ENCODE measurements at regions not wholly inside any gene's neighbourhood (a gene's known extent, or its start where the extent isn't known, plus 50 kb on each side); places are given as distances from the start of the nearest gene placed in this dataset.

GRCh38 chr11:45021692-45022141 lies 71.0 kb upstream of the TP53I11 start:
- no peak for TF ChIP-seq CTCF (IDR thresholded peaks at IDR 0.05)
- TF ChIP-seq POLR2A (IDR thresholded peaks at IDR 0.05), result no peak
- TF ChIP-seq EP300 (IDR thresholded peaks at IDR 0.05), result no peak

All from ovary (tissue), 3 donors.